WTC11 (cell line): ENCODE measurements at regions not wholly inside any gene's neighbourhood (a gene's known extent, or its start where the extent isn't known, plus 50 kb on each side); places are given as distances from the start of the nearest gene placed in this dataset.

Experiments
- CTCF ChIP-seq: fragments of 200-600 bp; IDR thresholded peaks from 2 replicates; pipeline ENCODE4 v1.8.0; 2022; ENCODE audit warnings: antibody characterized with exemption
- E2F1 ChIP-seq: sonication (generic); formaldehyde crosslinking; IDR thresholded peaks from 2 replicates; pipeline ENCODE4 v1.8.0; 2022; ENCODE audit warnings: mild to moderate bottlenecking, missing genetic modification reagents
- E2F4 ChIP-seq: sonication (generic); formaldehyde crosslinking; IDR thresholded peaks from 2 replicates; pipeline ENCODE4 v1.8.1; 2022; ENCODE audit warnings: low read depth, mild to moderate bottlenecking, moderate library complexity, missing genetic modification reagents, borderline replicate concordance
- ELF4 ChIP-seq: sonication (generic); formaldehyde crosslinking; IDR thresholded peaks from 2 replicates; pipeline ENCODE4 v1.8.1; 2022; ENCODE audit warnings: low read depth, mild to moderate bottlenecking, moderate library complexity, missing genetic modification reagents
- ETV6 ChIP-seq: sonication (generic); formaldehyde crosslinking; IDR thresholded peaks from 2 replicates; pipeline ENCODE4 v1.8.1; 2022; ENCODE audit warnings: mild to moderate bottlenecking, missing genetic modification reagents
- GABPB1 ChIP-seq: sonication (generic); formaldehyde crosslinking; IDR thresholded peaks from 2 replicates; pipeline ENCODE4 v1.8.1; 2023; ENCODE audit warnings: mild to moderate bottlenecking, missing genetic modification reagents
- MAX ChIP-seq: sonication (generic); formaldehyde crosslinking; IDR thresholded peaks from 2 replicates; pipeline ENCODE4 v1.8.0; 2022; ENCODE audit warnings: mild to moderate bottlenecking, missing genetic modification reagents
- NFE2L1 ChIP-seq: sonication (generic); formaldehyde crosslinking; IDR thresholded peaks from 2 replicates; pipeline ENCODE4 v1.8.1; 2023; ENCODE audit warnings: missing genetic modification reagents
- NR2C2 ChIP-seq: sonication (generic); formaldehyde crosslinking; IDR thresholded peaks from 2 replicates; pipeline ENCODE4 v1.8.0; 2022; ENCODE audit warnings: mild to moderate bottlenecking, missing genetic modification reagents
- NR3C1 ChIP-seq: sonication (generic); formaldehyde crosslinking; conservative IDR thresholded peaks from 2 replicates; pipeline ENCODE4 v1.8.1; 2023; ENCODE audit warnings: low read depth, mild to moderate bottlenecking, missing genetic modification reagents
- STAT6 ChIP-seq: sonication (generic); formaldehyde crosslinking; conservative IDR thresholded peaks from 2 replicates; pipeline ENCODE4 v1.8.1; 2023; ENCODE audit warnings: mild to moderate bottlenecking, low read depth, missing genetic modification reagents, moderate library complexity
- TEAD1 ChIP-seq: sonication (generic); formaldehyde crosslinking; IDR thresholded peaks from 2 replicates; pipeline ENCODE4 v1.8.0; 2022; ENCODE audit warnings: mild to moderate bottlenecking, missing genetic modification reagents
- USF2 ChIP-seq: sonication (generic); formaldehyde crosslinking; IDR thresholded peaks from 2 replicates; pipeline ENCODE4 v1.8.1; 2023; ENCODE audit warnings: mild to moderate bottlenecking, missing genetic modification reagents, moderate library complexity

- TF ChIP-seq E2F1 (CRISPR knock-in tag) (no peak), MAX (no peak), CTCF (no peak), NFE2L1 (CRISPR knock-in tag) (no peak), STAT6 (no peak), ELF4 (no peak), E2F4 (no peak), USF2 (CRISPR knock-in tag) (no peak), GABPB1 (CRISPR knock-in tag) (no peak), TEAD1 (no peak), ETV6 (no peak), NR2C2 (CRISPR knock-in tag) (no peak), NR3C1 (no peak)
These were observed 276.0 kb downstream of the UACA start for GRCh38 chr15:70487387-70487740.
